ENCODE measurements at regions not wholly inside any gene's neighbourhood (a gene's known extent, or its start where the extent isn't known, plus 50 kb on each side); places are given as distances from the start of the nearest gene placed in this dataset.

DNA sequence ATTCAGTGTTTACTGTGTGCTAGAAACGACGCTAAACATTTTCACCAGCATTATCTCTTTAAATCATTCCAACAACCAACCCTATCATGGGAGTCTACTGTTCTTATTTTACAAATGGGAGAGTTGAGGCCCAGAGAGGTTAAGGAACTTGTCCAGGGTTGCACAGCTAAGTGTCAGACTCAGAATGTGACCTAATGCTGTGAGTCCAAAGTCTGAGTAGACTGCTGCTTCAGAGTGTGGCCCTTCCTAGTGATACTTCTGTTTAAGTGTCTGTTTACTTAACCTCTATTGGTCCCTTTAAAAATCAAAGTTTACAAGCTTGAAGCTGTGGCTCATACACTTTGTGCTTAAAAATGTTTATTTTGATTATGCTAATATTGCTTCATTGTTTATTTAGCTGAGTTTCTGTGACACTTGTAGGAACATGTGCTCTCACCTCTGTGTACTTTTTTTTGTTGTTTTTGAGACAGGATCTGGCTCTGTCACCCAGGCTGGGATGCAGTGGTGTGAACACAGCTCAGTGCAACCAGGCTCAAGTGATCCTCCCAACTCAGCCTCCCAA is 84.4 kb upstream of the SYPL1 start:
- no peak for DNase-seq

DNA sequence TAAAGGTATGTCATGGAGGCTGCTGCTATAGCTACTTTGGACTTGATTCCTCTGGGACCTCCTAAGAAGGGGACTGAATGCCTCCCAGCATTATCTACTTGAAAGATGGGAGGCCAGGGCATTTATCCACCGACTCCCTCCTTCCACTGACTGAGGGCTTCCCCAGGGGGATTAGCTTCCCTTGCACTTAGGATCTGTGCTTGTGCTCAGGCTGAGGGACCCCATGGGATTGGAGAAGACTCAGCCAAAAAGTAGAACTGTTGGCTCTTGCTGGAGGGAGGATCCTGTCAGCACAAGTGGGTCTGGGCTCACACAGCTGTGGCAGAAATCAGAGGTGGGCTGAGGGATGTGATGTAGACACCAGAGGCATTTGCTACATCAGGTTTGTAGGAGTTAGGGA is 81.5 kb upstream of the SYPL1 start:
- no peak for DNase-seq

DNA sequence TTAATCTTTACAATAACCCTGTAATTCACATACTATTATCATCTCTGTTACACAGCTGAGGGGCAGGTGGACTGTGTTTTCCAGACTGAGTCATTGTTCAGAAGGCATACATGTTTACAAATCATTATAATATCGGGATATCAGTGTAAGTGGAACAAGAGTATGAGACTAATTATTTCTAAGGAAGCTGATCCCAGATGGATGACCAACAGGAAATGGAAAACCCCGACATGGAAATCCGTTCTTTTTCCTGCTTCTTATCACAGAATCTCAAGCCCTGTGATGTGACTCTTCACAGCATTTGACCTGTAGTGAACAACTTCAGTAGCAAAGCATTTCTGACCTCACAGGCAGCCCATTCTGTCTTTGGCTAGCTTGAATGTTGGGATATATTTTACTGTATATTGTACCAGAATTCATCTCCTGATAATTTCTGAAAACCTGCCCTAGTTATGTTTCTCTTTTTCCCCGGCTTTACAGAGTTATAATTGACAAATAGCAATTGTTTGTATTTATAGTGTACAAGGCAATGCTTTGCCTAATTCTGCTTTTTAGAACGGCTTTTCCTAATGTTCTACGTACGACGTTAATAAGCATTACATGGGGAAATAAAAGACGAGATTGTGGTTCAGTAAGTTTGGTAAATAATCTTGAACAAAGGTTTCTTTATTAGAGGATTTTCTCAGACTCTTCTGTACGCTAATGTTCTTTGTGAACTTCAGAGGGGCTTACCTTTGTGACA is 78.6 kb upstream of the SYPL1 start:
- DNase-seq: peak; percentile 66

DNA sequence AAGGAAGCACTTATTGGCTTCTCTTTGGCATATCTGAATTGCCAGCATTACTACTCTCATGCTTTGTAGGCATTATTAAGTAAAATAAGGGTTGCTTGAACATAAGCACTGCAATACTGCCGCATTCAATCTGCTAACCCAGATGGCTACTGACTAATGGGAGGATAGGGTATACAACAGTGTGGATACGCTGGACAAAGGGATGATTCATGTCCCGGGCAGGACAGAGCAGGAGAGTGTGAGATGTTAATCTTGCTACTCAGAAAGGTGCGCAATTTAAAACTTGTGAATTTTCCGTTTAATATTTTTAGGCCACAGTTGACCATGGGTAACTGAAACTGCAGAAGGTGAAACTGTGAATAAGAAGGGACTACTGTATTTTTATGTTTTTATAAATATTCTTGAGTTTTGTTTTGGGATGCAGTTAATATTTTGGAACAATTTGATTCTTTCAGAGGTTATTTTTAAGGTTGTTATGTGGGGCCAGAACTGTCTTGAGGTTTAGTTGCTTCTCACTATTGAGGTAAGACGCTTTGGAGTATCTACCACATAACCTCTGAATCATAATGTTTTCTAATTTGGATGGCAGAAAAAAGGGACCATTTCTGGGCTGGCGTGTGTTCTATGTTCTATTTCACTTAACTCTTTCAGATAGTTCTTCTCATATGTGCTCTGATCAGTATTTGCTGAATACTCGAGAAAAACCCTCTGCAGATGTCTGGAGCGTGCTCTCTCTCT is 75.7 kb upstream of the SYPL1 start:
- no peak for DNase-seq

DNA sequence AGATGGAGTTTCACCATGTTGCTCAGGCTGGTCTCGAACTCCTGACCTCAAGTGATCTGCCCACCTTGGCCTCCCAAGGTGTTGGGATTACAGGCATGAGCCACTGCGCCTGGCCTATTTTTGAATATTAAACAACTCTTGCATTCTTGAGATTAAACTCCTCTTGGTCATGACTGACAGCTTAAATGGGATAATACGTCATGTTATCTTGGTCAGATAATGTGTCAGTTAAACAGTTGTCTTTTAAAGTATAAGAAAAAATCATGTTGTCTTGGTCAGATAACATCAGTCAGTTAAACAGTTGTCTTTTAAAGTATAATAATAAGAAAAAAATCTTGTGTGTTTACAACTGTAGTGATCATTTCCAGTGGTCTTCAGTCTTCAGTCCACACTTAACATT is 73.6 kb upstream of the SYPL1 start:
- no peak for DNase-seq

DNA sequence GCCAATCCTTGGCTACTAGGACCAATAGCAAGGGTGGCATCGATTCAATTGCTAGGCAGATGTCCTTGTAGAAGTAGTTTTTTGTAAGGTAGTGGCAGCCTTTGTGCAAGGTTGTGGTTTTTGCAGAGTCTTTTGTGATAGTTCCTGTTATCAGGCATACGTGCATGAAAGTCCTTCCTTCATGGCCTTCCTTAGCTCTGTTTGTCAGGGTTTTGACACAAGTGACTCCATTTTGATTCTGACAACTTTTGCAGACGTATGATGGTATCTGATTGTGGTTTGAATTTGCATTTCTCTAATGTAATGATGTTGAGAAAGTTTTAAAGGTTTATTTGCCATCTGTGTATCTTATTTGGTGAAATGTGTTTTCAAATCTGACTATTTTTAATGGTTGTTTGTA is 71.8 kb upstream of the SYPL1 start:
- no peak for DNase-seq

DNA sequence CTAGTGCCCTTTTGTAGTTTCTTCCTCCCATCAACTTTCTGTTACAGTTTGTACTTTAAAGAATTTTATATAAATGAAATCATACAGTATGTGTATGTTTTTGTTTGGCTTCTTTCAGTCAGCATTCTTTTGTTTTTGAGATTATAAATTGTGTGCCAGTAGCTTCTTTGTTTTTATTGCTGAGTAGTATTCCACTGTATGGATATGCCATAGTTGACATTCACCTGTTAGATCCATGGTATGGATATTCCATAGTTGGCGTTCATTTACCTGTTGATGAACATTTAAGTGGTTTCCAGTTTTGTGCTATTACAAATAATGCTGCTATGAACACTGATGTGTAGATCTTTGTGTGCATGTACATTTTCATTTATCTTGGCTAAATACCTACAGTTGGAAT is 70.8 kb upstream of the SYPL1 start:
- DNase-seq: no peak

DNA sequence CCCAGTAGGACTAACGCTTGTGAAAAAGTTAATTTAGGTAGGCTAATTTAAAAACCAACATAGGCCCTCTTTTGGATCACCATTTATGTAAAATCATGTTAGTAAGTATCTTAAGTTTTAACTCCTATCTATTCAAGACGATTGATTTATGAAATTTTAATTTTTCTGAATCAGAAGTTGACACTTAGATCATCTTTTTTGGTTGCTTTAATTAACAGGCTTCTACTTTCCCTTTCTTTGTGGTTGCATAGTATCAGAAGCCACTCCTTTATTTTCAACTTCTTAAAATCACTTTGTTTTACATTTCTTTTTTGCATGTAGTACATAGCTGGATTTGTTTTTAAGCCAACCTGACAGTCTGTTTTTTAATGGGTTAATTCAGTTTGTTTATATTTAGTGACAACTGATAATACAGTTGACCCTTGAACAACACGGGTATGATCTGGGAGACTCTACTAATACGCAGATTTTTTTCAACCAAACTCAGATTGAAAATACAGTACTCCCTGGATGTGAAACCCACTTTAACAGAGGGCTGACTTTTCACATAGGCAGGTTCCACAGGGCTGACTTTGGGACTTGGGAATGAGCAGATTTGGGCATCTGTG is 69.7 kb upstream of the SYPL1 start:
- no peak for DNase-seq

DNA sequence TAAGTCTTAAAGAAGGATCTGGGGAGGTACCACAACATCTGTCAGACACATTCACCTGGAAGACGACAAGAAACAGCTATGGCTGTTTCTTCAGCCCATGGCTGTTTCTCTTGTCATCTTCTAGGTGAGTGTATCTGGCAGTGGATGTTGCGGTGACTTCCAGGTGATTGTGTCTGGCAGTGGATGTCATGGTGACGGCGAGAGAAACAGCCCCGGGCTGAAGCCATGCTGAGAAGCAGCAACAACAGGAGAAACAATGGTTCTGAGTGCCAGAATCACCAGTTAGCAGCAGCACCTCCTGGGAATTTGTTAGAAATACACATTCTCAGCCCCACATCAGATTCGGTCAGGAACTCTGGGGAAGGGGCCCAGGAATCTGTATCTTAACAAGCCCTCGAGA is 68.6 kb upstream of the SYPL1 start:
- peak; percentile 87 for DNase-seq

DNA sequence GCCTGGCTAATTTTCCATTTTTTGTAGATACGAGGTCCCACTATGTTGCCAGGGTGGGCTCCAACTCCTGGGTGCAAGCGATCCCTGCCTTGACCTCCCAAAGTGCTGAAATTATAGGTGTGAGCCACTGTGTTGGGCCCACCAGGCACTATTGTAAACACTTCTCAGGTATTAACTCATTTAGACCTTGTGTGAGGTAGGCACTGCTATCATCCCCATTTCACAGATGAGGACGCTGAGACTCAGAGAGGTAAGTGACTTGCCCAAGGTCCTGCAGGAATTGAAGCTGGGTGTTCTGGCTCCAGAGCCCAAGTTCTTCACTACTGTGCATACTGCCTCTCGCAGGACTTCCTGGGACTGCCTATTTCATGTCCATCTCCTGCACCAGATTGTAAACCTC is 67.1 kb upstream of the SYPL1 start:
- no peak for DNase-seq

DNA sequence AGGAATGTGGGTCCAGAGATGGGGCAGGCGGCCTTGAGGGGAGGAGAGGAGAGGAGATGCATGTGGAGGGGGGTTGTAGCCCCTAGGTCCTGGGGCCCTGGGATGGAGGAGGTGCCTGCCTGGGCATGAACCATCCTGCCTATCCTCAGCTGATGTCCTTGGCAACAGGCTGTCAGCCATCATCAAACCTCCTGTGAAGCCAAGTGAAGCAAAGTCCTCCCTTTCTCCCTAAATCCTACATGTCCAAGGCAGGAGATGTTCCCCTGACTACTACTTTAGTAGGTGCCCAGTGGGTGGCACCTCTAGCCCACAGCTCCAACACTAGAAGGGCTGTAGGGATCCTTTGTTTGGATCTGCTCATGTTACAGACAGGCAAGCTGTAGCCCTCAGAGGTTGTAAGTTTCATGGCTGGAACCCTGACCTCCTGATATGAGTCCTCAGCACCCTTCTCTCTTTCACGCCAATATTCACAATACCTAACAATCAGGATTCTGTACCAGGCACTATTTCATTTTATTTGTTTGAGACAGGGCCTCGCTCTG is 66.6 kb upstream of the SYPL1 start:
- DNase-seq: peak; percentile 69

DNA sequence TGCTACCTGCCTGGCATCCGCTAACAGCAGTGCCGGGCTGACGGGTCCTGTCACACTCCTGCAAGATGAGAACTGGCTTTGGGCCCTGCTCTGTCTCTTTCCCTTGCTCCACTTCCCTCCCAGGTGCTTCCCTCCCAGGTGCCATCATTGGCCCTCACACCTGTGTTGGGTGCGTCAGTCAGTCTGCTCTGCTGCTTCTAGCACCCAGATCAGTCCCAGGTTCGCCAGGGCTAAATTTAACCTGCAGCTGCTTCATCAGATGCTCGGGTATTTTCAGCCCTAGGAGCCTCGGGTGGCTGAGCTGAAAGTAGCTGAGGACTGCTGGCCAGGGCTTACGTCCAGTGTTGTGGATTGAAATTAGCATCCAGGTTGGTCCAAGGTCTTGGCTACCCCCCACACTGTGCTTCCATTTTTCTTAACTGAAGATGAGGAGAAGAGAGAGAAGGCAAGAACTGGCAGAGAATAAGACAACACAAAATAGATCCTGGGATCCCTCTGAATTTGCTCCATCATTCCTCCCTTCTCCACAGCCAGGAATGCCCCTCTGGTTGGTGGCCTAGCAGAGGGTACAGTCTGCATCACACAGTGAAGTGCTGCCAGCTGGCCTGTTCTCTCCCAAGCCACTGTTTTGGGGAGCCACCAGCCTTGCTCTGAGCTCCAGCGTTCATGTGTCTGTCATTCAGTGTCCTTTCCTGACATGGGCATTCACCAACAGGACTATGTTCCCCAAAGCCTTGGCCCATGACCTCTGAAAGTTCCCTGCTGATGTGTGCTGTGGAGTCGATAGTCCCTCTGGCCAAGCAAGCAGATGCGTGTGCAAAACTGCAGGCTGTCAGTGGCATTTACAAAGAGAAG is 65.9 kb upstream of the SYPL1 start:
- DNase-seq: peak; percentile 39

DNA sequence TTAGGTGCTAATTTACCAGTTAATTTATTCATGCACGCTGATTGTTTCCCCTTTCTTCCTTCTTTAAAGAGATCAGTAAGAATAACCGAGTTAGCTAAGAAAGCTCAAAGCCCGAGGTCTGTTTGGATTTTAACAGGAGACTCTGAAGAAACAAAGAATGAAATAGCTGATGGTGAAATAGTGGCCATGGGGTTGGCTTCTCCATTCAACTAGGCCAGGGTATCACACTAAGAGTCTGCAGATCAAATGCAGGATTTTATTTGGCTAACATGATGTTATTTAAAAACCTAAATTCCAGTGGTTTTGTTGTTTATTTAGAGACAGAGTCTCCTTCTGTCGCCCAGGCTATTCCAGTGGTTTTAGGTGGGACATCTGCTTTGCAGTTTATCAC is 65.2 kb upstream of the SYPL1 start:
- DNase-seq: no peak

DNA sequence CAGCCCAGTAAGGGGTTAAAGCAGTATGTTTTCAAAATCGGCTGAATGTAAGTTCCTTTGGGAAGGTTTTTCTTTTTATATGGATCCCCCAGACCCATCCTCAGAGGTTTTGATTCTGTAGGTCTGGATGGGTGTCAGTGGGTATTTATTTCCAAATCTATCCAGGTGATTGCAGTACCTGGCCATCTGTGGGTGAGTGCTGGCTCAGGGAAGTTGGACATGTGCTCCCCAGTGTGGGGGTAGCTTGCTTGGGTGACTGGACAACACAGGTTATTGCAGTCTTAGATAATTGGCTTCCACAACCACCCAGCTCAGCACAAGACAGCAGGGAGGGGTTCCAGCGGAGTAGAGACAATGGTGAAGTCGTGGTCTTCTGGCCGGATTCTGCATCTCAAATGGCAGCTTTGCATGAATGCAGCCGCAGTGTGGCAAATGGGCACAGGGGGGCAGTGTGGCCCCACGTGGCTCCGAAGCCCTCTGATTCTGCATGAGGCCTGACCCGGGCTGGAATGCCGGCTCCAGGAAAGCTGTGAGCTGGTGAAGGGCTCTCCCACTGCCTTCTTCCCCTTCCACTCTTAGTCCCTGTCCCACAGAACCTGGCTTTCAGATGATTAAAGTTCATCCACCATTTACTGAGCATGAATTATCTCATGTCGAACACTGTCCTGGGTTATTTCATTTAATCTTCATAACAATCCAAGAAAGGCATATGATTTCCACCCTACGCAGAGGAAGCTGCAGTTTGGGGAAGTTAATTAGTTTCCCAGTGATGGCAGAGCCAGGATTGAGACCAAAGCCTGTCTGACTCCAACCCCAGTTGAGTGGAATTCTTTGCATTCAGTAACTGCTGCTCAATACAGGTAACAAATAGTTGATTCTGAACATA is 64.5 kb upstream of the SYPL1 start:
- peak; percentile 93 for DNase-seq

DNA sequence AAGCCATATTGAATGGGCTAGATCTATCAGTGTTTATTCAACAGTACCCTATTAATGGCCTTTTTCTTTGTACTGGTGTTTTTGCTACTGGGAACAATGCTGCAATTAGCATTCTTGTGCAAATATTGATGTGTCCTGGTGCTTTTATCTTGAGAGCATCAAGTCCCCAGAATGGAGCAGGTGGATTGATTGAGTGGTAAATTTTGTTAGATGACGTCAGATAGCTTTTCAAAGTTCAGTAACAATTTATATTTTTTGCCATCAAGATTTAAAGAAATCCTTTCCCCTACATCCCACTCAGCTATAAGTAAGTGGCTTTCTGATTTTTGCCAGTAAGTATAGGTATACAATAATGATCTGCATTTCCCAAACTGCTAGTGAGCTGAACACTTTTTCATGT is 63.4 kb upstream of the SYPL1 start:
- DNase-seq: peak; percentile 92

DNA sequence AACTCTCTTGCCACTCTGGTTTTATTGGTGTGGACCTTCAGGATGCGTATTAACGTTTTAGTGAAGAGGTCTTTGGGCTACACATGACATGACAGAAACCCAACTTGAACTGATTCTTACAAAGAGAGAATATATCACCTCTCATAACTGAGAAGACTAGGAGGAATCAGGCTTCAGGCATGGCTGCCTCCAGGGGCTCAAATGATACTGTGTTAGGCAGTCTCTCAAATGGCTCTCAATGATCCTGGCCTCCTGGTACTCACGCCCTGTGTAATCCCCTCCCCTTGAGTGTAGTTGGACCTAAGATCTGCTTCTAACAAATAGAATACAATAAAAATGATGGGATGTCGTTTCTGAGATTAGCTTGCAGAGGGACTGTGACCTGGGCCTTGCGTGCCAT is 58.5 kb upstream of the SYPL1 start:
- no peak for DNase-seq

DNA sequence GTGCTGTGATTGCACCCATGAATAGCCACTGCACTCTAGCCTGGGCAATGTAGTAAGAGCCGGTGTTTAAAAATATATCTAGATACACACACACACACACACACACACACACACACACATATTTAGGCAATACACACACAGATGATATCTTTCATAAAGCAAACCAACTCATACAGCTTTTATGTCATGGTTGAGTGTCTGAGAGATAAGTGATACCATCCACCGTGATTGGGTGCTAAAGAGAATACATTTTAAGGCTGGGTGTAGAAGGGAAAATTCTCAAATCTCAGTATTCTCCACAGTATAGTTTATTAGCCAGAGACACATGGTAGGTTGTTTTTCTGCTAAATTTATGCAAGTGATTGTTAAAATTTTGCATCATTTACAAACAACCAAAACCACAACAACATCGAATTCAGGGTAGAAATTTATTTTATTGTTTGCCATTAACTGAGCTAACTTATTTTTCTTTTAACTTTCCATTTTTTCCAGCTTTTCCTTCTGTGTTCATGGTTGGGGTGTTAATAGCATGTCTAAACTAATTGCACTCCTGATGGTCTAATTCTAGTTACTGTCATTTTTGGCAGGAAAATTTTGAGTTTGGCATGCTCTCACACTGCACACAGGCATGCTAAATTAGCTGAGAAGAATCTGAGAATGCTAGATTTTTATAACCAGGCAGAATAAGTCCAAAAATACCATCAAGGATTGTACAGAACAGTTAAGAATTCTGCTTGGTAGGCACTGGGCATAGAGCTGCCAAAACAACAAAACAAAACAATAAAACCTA is 57.9 kb upstream of the SYPL1 start:
- no peak for DNase-seq

DNA sequence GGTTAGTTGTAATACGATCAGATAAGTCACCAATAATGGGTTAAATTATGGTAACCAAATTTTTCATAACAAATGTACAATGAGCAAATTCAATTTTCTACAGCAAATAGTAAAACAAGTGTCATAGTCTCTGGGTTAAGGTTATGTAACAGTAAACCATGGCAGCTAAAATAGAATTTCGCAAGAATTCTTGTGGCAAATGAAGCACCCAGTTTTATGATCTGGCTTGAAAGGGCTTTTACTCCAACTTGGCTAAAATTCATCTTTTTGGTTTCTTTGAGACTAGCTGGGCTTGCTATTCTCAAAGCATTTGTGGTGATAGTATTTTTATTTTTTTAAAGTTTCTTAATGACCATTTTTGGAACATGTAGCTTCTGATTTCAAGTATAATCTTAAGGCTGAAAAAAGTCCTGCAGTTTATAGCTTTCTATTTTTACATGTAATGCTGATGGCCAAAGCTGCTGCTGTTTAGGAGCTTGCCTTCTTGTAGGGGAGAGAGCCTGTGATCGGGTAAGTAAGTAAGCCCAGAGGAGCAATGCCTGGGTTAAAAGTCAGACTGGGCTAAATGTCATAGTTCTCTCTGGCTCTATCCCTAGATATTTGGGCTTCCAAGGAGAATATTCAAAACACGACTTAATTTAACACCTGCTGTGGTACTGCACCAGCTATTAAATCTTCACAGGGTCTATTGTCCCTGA is 55.5 kb upstream of the SYPL1 start:
- DNase-seq: no peak

DNA sequence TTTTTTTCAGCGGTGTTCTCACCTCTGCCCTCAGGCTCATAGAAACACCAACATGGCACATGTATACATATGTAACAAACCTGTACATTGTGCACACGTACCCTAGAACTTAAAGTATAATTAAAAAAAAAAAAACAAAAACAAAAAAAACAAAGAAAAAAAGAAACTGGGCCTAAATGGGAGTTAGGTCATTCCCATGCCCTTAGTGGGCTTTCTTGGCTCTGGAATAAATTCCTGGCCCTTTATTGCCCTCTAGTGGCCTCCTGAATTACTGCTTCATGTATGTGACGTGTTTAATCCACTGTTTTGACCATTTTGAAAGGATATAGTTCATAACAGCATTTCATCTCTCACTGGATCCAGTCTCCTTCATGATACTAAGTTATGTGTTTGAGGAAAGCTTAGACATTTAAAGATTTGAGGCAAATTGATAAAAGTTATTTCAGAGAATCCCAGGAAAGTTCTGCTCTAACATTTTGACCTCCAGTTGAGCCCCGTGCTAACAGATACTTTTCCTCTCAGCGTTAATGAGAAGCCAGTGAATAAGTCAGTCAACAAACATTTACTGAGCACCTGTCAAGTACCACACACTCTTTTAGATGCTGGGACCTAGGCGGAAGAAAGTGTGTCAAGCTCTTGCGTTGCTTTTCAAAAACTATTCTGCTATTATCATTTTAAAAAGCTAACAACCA is 54.7 kb upstream of the SYPL1 start:
- peak; percentile 65 for DNase-seq

DNA sequence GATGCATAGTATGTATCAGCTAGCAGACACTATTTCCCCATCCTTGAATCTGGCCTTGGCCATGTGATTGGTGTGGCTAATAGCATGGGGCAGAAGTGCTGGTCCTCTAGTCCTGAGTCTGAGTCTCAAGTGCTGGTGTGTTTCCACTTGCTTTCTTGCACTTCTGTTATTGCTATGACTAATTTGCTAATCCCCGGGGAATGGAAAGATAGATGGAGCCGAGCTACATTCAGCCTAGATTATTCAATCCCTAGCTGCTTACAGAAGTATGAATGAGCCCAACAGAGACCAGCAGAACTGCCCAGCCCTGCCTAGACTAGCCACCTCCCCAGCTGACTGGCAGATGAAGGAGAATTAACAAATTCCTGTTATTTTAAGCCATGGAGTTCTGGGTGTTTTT is 53.2 kb upstream of the SYPL1 start:
- DNase-seq: no peak

Measured in NCI-H146 (cell line).